GM21526 (cell line): ENCODE measurements at regions not wholly inside any gene's neighbourhood (a gene's known extent, or its start where the extent isn't known, plus 50 kb on each side); places are given as distances from the start of the nearest gene placed in this dataset.
"Not testable (repeated sequence)": the region's sequence is repeated elsewhere in the genome, so short reads cannot be mapped to it uniquely, and the experiment has no call there.

ENCODE experiments used
- ATAC-seq: cut with Tn5 transposase; IDR thresholded peaks from one replicate; pipeline ENCODE4 v1.9.1; 2021; ENCODE audit warnings: moderate library complexity; ENCODE audit not compliant: unreplicated experiment, low FRiP score

DNA sequence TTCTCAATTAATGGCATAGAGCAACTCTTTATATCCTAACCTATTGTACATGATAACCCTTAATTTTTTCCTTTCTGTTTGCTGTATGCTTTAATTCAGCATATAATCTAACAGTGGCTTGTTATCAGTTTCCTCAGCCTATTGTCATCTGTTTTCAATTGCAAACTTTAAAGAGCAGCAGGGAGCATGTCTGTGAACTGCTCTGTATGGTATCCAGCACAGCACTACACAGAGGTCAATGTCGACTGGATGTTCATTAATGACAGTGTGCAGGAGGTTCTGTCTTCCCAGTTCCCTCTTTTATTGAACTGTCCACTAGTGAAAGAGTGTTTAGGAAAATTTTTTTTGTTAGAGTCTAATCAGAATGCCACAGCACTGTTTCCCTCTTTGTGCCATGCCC is 609.1 kb downstream of the SOX5 start:
- no peak for ATAC-seq

DNA sequence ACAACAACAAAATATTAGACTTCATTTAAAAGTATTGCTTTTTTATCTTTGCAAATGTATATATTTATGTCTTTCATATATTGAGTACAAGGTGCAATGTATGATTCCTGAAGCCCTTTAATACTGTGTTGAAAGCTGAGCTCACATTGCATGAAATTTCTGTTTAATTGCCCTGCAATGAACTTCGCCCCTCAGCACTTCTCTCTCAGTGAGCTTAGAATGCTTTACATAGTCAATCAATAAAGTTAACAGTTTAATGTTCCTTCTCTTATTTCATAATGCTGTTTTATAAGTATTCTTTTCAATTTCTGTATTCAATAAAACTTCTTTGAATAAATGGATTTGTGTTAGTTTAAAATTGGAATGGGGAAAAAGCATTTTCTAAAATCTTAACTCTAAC is 607.1 kb downstream of the SOX5 start:
- ATAC-seq = no peak

DNA sequence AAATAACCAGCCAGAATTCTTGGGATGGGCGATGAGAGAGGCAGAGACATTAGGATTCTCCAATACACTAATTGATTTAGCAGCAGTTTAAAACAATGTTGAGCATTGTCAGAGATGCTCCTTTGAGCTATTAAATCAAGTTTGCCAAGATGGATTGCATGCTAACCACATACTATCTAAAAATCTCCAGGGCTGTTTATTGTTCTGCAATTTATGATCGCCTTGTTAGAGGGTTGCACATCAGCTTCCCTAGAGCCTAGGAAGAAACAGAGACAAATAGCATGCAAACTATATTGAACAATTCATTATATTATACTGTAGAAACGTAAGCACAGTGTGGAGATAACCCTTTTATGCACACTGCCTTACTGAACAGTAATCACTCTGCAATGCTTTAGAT is 599.9 kb downstream of the SOX5 start:
- no peak for ATAC-seq

GRCh38 chr12:23350808-23351207 is 598.7 kb downstream of the SOX5 start:
- ATAC-seq = peak; percentile 99

- ATAC-seq = no peak
Observed at GRCh38 chr12:23352670-23353069, 596.8 kb downstream of the SOX5 start.

DNA sequence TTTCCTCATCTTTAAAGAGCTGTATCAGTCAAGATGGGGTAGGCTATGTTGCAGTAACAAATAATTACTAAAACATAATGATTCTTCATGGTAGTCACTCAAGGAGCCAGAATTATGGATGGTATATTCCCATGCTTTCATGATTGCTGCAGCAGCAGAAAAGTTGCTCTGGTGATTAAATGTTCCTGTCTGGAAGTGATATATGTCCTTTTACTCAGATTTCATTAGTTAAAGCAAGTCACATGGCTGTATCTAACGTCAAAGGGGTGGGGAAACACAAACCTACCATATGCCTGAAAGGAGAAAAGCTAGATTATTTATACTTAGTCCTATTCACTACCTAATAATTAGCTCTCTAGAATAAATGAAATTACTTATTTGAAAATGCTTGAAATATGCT is 594.7 kb downstream of the SOX5 start:
- ATAC-seq = no peak

- no peak for ATAC-seq
Observed at GRCh38 chr12:23356440-23356839, 593.0 kb downstream of the SOX5 start.

DNA sequence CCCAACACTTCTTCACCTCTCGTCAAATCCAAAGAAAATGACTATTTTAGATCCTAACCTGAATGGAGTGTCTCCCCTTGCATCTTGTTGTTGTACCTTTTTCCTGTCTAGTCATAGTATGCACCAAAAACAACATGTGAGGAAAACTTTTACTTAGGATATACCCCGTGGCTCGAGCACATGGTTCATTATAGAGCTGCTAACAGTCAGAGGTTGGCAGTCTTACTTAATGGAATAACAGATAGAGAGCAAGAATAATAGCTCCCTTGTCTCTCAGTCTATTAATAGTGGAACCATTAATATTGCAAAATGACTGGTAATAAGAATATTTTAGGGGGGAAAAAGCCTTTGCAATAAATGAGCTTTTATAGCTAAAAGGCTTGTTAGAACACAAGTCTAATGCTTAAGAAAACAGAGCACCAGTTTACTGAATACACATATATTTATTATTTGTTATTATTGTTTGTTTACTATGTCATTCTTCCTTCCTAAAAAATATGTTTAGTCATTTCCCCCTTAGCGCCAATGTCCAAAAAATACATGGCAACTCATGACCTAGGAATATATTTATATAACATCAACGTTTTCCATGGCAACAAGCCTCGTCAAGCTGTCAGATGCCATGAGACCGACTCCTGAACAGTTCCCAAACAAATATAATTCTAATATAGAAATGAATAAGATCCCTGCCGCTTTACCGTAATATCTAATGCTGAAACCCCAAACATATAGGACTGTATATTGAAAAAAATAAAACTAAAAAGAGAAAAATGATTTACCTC is 592.4 kb downstream of the SOX5 start:
- no peak for ATAC-seq

- ATAC-seq = no peak
Observed at GRCh38 chr12:23359975-23360701, 589.3 kb downstream of the SOX5 start.

- ATAC-seq = no peak
Observed at GRCh38 chr12:23361971-23362370, 587.5 kb downstream of the SOX5 start.

DNA sequence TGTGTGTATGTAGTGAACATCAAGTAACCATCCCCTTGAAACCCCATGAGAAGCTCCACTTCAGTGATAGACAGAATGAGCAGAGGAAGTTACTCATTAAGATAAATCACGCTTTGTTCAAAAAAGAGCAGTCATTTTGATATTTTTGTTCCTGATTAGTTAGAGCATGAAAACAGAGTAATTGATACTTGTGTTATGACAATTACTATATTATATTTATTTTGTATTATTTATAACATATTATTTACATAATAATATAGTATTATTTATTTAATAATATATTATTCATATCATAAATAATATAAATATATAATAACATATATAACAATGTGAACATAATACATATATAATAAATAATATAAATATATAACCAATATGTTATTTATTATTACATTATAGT is 580.9 kb downstream of the SOX5 start:
- ATAC-seq = no peak

DNA sequence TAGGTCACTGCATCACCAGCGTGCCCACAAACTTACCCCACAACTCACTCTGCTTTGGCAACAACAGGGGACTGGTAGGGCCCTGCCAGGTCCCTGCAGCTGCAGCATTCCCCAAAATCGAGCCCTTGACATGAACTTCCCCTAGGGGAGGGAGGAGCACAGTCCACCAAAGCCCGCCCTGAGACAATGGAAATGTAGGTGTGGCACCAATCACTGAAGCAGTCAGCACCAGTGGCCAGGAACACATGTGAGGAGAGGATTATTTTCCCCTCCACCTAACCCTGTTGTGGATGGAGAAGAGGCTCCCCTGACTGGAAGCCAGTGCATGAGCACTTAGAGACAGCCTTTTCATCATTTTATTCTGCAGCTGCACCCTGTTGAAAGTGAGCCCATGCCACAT is 573.8 kb downstream of the SOX5 start:
- ATAC-seq = no peak

GRCh38 chr12:23376238-23376637 is 573.2 kb downstream of the SOX5 start:
- no peak for ATAC-seq

DNA sequence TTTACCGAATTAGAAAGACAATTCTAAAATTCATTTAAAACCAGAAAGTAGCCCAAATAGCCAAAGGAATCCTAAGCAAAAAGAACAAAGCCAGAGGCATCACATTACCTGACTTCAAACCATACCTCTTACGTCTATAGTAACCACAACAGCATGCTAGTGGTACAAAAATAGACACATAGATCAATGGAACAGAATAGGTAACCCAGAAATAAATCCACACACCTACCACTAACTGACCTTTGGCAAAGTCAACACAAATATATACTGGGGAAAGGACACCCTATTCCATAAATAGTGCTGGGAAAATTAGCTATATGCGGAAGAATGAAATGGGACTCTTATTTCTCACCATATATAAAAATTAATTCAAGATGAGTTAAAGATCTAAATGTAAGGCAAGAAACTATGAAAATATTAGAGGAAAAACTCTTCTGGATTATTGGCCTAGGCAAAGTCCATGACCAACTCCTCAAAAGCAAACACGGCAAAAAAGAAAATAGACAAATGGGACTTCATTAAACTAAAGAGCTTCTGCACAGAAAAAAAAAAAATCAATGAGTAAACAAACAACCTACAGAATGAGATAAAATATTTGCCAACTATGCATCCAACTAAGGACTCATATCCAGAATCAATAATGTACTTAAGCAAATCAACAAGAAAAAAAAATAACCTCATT is 568.9 kb downstream of the SOX5 start:
- ATAC-seq = no peak

GRCh38 chr12:23388898-23389297 is 560.6 kb downstream of the SOX5 start:
- ATAC-seq = not testable (repeated sequence)

- not testable (repeated sequence) for ATAC-seq
Observed at GRCh38 chr12:23389315-23389714, 560.2 kb downstream of the SOX5 start.

DNA sequence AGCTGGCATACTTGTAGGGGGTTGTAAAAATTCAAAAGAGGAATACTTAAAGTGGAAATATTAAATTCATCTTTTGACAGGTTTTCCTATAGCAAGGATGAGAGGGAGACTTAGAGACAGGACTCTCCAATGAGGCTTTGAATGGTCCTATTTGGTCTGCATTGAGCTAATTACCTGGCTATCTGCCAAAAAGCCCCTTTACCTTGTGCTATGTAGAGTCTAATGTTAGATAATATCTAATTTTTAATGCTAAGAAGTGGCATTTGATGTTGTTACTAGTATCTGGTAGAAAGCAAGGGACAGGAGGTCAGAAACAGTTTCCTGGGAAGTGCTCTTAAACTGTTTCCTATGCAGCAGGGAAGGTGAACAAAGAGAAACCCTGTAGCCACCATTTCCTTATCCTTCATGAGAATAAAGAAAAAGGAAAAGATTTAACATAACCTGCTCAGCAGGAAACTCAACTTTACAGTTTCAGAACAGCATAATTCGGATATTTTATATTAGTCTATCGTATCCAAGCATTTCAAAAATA is 550.0 kb downstream of the SOX5 start:
- ATAC-seq = no peak

DNA sequence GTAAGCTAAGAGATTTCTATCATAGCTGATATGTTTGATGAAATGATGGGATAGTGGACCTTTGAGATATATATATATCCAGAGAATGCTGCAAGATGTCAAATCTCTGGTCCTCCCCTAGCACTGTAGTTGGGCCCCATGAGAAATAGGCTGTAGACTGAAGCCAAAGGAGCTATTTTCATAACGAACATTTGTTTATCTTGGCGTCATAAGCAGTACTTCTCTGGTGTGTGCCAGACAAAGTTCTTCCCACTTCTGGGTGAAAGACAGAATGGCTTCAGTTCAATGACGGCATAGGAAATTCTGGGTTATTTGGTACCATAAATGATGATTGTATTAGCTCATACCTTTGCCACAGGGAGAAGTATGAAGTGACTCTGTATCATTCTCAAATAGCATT is 534.3 kb downstream of the SOX5 start:
- no peak for ATAC-seq

GRCh38 chr12:23421556-23421955 is 527.9 kb downstream of the SOX5 start:
- no peak for ATAC-seq

DNA sequence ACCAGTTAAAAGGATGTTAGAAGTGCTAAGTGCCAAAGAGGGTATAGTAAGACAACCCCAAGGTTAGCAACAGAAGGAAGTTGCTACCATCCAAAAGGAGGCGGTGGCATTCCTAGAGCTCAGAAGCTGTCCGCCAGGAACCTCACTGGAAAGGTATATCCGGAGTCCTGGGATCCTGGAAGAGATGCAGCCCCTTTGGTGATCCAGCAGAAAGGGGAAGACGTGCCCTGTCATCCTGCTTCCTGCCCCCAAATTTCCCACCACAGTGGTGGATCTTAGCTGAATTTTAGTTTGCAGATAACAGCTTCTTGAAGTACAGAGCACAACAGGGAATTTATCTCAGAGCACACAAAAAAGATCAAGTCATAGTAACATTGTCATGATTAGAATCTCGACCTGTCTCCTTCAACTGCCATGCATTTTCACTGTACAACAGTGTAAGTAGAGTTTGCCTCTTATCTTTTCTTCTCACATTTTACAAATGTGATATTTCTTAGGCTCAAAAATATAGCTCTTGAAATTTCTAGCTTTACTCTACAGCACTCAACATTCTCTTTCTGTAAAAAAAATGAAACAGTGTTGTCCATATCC is 526.3 kb downstream of the SOX5 start:
- no peak for ATAC-seq

GRCh38 chr12:23423796-23424195 is 525.7 kb downstream of the SOX5 start:
- ATAC-seq = no peak
